Tibial artery (tissue), 4 donors: ENCODE measurements at regions not wholly inside any gene's neighbourhood (a gene's known extent, or its start where the extent isn't known, plus 50 kb on each side); places are given as distances from the start of the nearest gene placed in this dataset.

Experiments used
- DNase-seq, 2 donors: peaks; one replicate each; pipeline ENCODE4 v3.0.0-alpha.2; 2019
- H3K27ac ChIP-seq, 2 donors: fragments of 200-600 bp; sonication (generic) in 1 of 2; 1 replicate in 1 of 2; 2 replicates in 1 of 2; pipeline ENCODE4 v1.5.1; 2018 to 2019; ENCODE audit warnings: mild to moderate bottlenecking in 1 of 2
- H3K27me3 ChIP-seq, 2 donors: fragments of 200-600 bp; sonication (generic) in 1 of 2; one replicate each; pipeline versions ENCODE4 v1.5.1 to v1.6.0; 2016 to 2019
- H3K36me3 ChIP-seq, 3 donors: fragments of 200-600 bp; sonication (generic) in 2 of 3; one replicate each; pipeline ENCODE4 v1.5.1; 2016 to 2019; ENCODE audit warnings: mild to moderate bottlenecking in 2 of 3
- H3K4me1 ChIP-seq, 4 donors: fragments of 200-600 bp; sonication (generic) in 2 of 4; 1 replicate in 3 of 4; 2 replicates in 1 of 4; pipeline ENCODE4 v1.5.1; 2016 to 2019
- H3K4me3 ChIP-seq, 2 donors: fragments of 200-600 bp; sonication (generic) in 1 of 2; 1 replicate in 1 of 2; 2 replicates in 1 of 2; pipeline ENCODE4 v1.5.1; 2018 to 2019; ENCODE audit warnings: mild to moderate bottlenecking in 2 of 2
- H3K9me3 ChIP-seq, 3 donors: fragments of 200-600 bp; sonication (generic) in 1 of 3; one replicate each; pipeline ENCODE4 v1.5.1; 2016 to 2019
- intact Hi-C: fragments of 100-400 bp; cut with DNase I; formaldehyde crosslinking; loops from one replicate; pipeline ENCODE4 v1.15.0; 2023; ENCODE audit warnings: low total_unique reads
- TF ChIP-seq, protein P1 (sequence below), 2 experiments: fragments of 200-600 bp in 1 of 2; fragments of 450-650 bp in 1 of 2; IDR thresholded peaks; one replicate each; pipeline ENCODE4 v1.5.1; 2017 to 2019; ENCODE audit warnings: antibody characterized with exemption in 2 of 2, mild to moderate bottlenecking in 1 of 2, moderate library complexity in 1 of 2

- H3K27me3 ChIP-seq = no peaks in the 10 kb centered on the region
- DNase-seq = no peak
Measured at GRCh38 chr2:151007365-151007764, 254.3 kb downstream of the RBM43 start.

DNA sequence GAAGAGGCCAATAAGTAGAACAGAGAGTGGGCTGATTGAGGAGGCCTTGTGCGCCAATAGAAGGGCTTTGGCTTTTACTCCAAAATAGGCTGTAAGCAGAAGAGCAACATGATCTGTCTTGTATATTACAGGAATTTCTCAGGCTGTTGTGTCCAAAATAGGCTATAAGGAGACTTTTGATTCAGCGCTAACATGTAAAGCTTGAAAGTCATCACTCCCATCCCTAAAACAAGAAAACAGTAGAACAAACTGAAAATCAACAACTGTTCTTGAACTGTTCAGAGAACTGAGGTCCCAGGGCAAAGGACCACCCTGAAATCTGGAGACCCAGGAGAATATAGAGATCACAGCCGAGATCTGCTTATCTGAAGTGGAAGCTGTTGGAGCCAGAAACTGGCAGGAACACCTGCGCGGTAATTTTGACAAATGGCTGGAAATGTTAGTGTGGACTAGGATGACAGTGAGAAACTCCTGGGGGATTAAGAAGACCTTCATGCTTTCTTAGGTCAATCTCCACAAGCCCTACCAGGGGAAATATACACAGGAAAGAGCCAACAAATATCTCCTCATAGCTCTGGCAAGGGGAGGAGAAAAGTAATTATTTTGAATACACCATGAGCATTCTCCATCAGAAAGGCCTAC, 258.6 kb downstream of the RBM43 start:
- H3K27ac ChIP-seq = no peak overlapping the region
- H3K4me1 ChIP-seq = no peaks in the 10 kb centered on the region
- no peak for DNase-seq
- no peaks in the 10 kb centered on the region for H3K27me3 ChIP-seq
- TF ChIP-seq, protein P1, sequence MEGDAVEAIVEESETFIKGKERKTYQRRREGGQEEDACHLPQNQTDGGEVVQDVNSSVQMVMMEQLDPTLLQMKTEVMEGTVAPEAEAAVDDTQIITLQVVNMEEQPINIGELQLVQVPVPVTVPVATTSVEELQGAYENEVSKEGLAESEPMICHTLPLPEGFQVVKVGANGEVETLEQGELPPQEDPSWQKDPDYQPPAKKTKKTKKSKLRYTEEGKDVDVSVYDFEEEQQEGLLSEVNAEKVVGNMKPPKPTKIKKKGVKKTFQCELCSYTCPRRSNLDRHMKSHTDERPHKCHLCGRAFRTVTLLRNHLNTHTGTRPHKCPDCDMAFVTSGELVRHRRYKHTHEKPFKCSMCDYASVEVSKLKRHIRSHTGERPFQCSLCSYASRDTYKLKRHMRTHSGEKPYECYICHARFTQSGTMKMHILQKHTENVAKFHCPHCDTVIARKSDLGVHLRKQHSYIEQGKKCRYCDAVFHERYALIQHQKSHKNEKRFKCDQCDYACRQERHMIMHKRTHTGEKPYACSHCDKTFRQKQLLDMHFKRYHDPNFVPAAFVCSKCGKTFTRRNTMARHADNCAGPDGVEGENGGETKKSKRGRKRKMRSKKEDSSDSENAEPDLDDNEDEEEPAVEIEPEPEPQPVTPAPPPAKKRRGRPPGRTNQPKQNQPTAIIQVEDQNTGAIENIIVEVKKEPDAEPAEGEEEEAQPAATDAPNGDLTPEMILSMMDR (IDR thresholded peaks at IDR 0.05) = no peak
- H3K4me3 ChIP-seq = no peak overlapping the region
- H3K9me3 ChIP-seq = no peaks in the 10 kb centered on the region
- H3K36me3 ChIP-seq = no peaks in the 10 kb centered on the region
- intact Hi-C loops = no loop called here

More at GRCh38 chr2:151007365-151007764, 254.3 kb downstream of the RBM43 start:
- no peak overlapping the region for H3K4me3 ChIP-seq
- TF ChIP-seq, protein P1 (IDR thresholded peaks at IDR 0.05) = no peak
- no peaks in the 10 kb centered on the region for H3K9me3 ChIP-seq
- no peaks in the 10 kb centered on the region for H3K36me3 ChIP-seq
- intact Hi-C loops = no loop called here
- H3K27ac ChIP-seq = no peak overlapping the region
- no peaks in the 10 kb centered on the region for H3K4me1 ChIP-seq

DNA sequence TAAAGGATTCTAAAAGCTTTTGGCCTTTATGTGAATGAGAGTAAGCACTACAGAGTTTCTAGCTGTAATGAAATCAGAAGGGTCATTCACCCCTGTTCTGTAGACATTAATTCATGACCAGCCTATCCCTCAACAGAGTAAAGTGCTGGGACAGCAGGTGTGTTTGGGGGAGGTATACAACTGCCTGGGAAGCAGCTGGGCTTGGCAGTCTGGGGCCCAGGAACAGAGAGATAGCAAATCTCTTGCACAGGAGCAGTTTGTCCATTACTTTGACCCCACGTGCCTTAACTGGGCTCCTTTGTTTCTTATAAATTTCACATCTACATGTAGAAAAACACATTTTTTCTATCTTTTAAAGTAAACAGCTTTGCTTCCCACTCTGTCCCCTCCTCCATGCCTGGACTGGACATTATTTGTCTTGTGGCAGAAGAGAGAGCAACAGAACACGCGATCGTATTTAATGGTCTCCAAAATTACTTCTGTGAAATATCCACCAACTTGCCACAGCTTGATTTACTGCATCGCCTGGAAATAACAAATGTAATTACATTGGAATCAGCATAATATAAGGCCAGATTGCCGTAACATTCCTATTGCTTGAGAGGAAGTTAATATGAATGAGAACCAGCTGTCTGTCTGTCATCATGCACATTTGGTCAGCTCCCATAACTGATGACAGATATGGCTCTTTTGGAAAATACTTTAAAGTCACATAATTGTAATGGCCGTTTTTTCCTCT, 263.8 kb downstream of the RBM43 start:
- no peaks in the 10 kb centered on the region for H3K36me3 ChIP-seq
- H3K4me1 ChIP-seq = peaks cover 0 to 7% (median 0%) of the 10 kb centered on the region in 4 donors
- H3K4me3 ChIP-seq = no peak overlapping the region
- TF ChIP-seq, protein P1 (IDR thresholded peaks at IDR 0.05) = no peak
- no peaks in the 10 kb centered on the region for H3K27me3 ChIP-seq
- no peak for DNase-seq
- H3K9me3 ChIP-seq = no peaks in the 10 kb centered on the region
- no peak overlapping the region for H3K27ac ChIP-seq
- intact Hi-C loops = no loop called here

DNA sequence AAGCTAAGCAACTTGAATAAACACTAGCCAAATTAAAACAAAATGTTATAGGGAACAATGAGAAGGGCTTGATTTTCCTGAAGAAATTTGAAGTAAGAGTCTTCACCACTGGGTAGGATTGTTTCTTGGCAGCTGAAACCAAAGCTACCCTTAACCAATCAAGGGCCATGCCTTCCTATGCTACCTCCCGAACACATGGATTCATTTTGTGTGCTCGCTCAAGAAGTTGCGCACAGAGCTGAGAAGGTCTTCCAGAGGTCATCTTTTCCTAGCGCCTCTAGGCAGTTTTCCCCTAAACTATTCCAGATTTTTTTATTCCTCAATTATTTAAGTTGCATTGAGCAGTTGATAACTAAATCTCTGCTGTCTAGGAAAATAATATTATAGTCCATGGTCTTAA, 264.6 kb downstream of the RBM43 start:
- Histone ChIP-seq H3K27ac (no peak overlapping the region), H3K4me1 (peaks cover 0 to 7% (median 0%) of the 10 kb centered on the region in 4 donors), H3K9me3 (no peaks in the 10 kb centered on the region), H3K36me3 (no peaks in the 10 kb centered on the region), H3K4me3 (no peak overlapping the region), H3K27me3 (no peaks in the 10 kb centered on the region)
- TF ChIP-seq, protein P1 (IDR thresholded peaks at IDR 0.05) = no peak
- intact Hi-C loops = no loop called here
- DNase-seq = no peak

DNA sequence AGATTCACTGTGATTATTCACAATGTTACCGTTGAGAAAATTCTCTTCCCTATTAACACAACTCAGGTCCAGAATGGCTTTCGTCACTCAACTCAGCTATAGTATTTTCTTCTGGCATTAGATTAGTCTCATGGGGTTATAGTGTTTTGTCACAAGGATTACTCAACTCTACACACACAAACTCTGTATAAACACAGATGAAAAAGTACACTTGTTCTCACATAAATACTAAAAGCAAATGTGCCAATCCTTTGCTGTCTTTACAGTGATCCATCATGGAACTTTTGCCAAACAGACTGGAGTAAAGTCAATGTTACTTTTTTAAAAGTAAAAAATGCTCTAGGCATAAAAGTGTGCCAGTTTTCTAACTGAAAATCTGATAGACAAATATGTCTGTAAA, 267.6 kb downstream of the RBM43 start:
- H3K27ac ChIP-seq = no peak overlapping the region
- peaks cover 0 to 7% (median 0%) of the 10 kb centered on the region in 4 donors for H3K4me1 ChIP-seq
- TF ChIP-seq, protein P1 (IDR thresholded peaks at IDR 0.05) = no peak
- no peak overlapping the region for H3K4me3 ChIP-seq
- no peak for DNase-seq
- peaks cover 0 to 15% (median 8%) of the 10 kb centered on the region in 3 donors for H3K9me3 ChIP-seq
- intact Hi-C loops = no loop called here
- H3K36me3 ChIP-seq = no peaks in the 10 kb centered on the region
- H3K27me3 ChIP-seq = no peaks in the 10 kb centered on the region
